ENCODE measurements at regions not wholly inside any gene's neighbourhood (a gene's known extent, or its start where the extent isn't known, plus 50 kb on each side); places are given as distances from the start of the nearest gene placed in this dataset.

- TF ChIP-seq CTCF (IDR thresholded peaks at IDR 0.05) (no peak), EZH2phosphoT487 (IDR thresholded peaks at IDR 0.05) (no peak), EZH2 (IDR thresholded peaks at IDR 0.05) (no peak)
Measured at GRCh38 chr2:207284556-207285472, 119.1 kb upstream of the KLF7 start.

All from neural progenitor cell (in vitro differentiated cells).